ENCODE measurements at regions not wholly inside any gene's neighbourhood (a gene's known extent, or its start where the extent isn't known, plus 50 kb on each side); places are given as distances from the start of the nearest gene placed in this dataset.

- DNase-seq, result no peak
These were observed 358.3 kb downstream of the ZNF521 start for GRCh38 chr18:24993628-24994027.

- DNase-seq, result no peak
These were observed 356.9 kb downstream of the ZNF521 start for GRCh38 chr18:24995056-24995455.

DNA sequence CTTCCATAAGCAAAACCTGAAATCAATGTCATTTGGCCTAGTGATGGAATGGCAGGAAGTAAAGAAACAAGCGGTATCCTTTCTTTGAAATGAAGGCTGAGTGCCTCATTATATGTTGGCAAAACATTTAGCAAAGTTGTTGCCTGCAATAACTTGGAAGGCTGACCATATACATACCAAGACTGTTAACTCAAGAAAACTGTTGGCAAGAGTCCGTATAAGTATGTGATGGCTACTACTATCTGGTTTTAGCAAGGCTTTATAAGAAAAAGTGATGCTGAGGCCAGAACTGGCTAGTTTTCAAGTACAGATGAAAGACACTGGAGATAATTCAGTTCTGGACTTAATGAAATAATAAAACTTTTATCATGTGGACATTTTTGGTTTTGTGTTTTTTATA, 356.2 kb downstream of the ZNF521 start:
- no peak for DNase-seq

DNA sequence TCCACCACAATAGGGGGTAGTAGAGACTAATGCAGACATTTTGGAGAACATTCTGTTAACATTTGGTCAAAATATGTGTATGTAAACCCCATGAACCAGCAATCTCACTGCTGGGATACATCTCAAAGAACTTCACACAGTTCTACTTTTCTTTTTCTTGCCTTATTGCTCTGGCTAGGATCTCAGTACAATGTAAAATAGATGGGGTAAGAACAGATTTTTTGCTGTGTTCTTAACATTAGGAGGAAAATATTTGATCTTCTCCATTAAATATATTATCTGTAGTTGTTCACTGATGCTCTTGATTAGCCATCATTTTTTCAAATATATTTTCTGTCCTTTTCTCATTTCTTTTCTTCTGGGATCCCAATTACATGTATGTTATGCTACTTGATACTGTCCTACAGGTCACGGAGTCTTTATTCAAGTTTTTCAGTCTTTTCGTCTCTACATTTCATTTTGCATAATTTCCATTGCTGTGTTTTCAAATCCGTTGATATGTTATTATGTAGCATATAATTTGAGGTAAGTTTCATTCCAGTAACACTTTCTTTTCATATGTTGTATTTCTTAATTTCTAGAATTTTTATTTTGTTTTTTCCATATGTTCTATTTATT, 352.2 kb downstream of the ZNF521 start:
- no peak for DNase-seq

- no peak for DNase-seq
These were observed 350.2 kb downstream of the ZNF521 start for GRCh38 chr18:25001803-25002202.

DNA sequence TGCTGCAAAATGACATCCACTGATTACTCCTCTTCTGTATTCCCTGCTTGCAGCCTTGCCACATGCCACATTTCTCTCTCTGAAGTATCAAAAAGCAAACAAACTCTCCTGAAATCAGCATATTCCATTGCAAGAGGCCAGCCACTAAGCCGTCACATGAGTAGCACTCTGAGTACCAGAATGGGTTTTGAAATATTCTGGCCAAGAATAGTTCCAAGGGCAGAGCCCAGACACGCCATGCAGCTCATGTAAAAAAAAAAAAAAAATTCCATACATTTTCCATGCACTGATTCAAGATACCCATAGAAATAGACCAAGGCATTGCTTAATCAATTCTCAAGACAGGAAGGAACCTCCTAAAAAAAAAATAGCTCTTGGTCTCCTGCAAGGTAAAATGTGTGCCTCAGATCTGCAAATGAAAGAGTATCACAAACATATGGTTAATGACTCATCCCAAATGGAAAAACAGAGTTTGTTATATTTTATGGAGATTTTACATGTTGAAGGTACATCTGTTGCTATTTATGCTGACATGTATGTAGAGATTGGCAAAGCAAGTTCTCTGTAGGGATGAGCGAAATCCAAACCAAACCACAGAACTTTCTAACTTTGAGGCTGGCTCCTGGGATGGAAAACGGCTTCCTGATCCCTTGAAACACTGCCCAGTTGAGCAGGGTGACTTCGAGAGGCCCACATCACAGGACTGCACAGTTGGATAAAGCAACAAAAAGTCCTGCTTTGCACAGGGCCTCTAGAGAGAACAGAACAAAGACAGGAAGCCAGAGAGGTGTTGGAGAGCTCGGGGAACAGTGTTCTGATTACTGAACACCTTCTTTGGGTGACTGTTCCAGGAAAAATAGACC, 346.2 kb downstream of the ZNF521 start:
- DNase-seq, result no peak

- DNase-seq, result no peak
These were observed 341.2 kb downstream of the ZNF521 start for GRCh38 chr18:25010623-25011374.

Measured in NCI-H2107 (cell line).